Neuronal stem cell (in vitro differentiated cells): ENCODE measurements at regions not wholly inside any gene's neighbourhood (a gene's known extent, or its start where the extent isn't known, plus 50 kb on each side); places are given as distances from the start of the nearest gene placed in this dataset.

Experiments used
- DNase-seq: peaks from one replicate; pipeline ENCODE4 v3.0.0-alpha.2; 2013; ENCODE audit warnings: low spot score
- H2AFZ ChIP-seq: one replicate; pipeline ENCODE4 v1.6.1; 2013; ENCODE audit warnings: mild to moderate bottlenecking, low read length, inconsistent platforms
- H2AK5ac ChIP-seq: 2 replicates; pipeline ENCODE4 v1.6.1; 2013; ENCODE audit warnings: low read depth, mild to moderate bottlenecking, inconsistent platforms, low read length, moderate library complexity, mixed read lengths
- H2BK120ac ChIP-seq: 2 replicates; pipeline ENCODE4 v1.6.1; 2013; ENCODE audit warnings: low read depth, mild to moderate bottlenecking, inconsistent platforms, low read length, moderate library complexity, mixed read lengths
- H2BK12ac ChIP-seq: one replicate; pipeline ENCODE4 v1.6.1; 2013; ENCODE audit warnings: low read length, inconsistent platforms
- H2BK15ac ChIP-seq: 2 replicates; pipeline ENCODE4 v1.6.1; 2013; ENCODE audit warnings: mild to moderate bottlenecking, low read length, inconsistent platforms, mixed read lengths
- H2BK5ac ChIP-seq: one replicate; pipeline ENCODE4 v1.6.1; 2013; ENCODE audit warnings: inconsistent platforms, mild to moderate bottlenecking, low read length, moderate library complexity
- H3K14ac ChIP-seq: one replicate; pipeline ENCODE4 v1.6.1; 2013; ENCODE audit warnings: low read length, inconsistent platforms
- H3K18ac ChIP-seq: 2 replicates; pipeline ENCODE4 v1.6.1; 2013; ENCODE audit warnings: low read length, inconsistent platforms
- H3K23ac ChIP-seq: 2 replicates; pipeline ENCODE4 v1.6.1; 2013; ENCODE audit warnings: low read depth, mild to moderate bottlenecking, mixed read lengths, low read length, inconsistent platforms; ENCODE audit not compliant: poor library complexity
- H3K27ac ChIP-seq: replicated peaks from 3 replicates; pipeline ENCODE4 v1.5.1; 2013; ENCODE audit warnings: low read length, inconsistent platforms
- H3K27me3 ChIP-seq, 3 experiments: 2 replicates each; pipeline ENCODE4 v1.6.1; 2013; ENCODE audit warnings: low read length in 3 of 3, mild to moderate bottlenecking in 2 of 3, inconsistent platforms in 1 of 3, low read depth in 1 of 3, mixed read lengths in 1 of 3, moderate library complexity in 1 of 3; ENCODE audit not compliant: control insufficient read depth in 3 of 3, insufficient read depth in 3 of 3
- H3K36me3 ChIP-seq, 2 donors: replicated peaks in 1 of 2; 2 replicates each; pipeline ENCODE4 v1.6.1; 2013; ENCODE audit warnings: low read length in 2 of 2; ENCODE audit not compliant: control insufficient read depth in 2 of 2, insufficient read depth in 2 of 2
- H3K4ac ChIP-seq: 2 replicates; pipeline ENCODE4 v1.6.1; 2013; ENCODE audit warnings: inconsistent platforms, mild to moderate bottlenecking, low read length, moderate library complexity
- H3K4me1 ChIP-seq, 2 donors: 1 replicate in 1 of 2; 2 replicates in 1 of 2; pipeline ENCODE4 v1.6.1; 2013; ENCODE audit warnings: low read length in 2 of 2, low read depth in 1 of 2; ENCODE audit not compliant: control insufficient read depth in 2 of 2, insufficient read depth in 1 of 2
- H3K4me2 ChIP-seq: one replicate; pipeline ENCODE4 v1.6.1; 2013; ENCODE audit warnings: mild to moderate bottlenecking, low read length, inconsistent platforms; ENCODE audit not compliant: insufficient read depth, poor library complexity, severe bottlenecking
- H3K4me3 ChIP-seq, 2 donors: 2 replicates each; pipeline ENCODE4 v1.5.1; 2013; ENCODE audit warnings: low read length in 2 of 2, mild to moderate bottlenecking in 2 of 2, inconsistent platforms in 1 of 2, moderate library complexity in 1 of 2
- H3K79me1 ChIP-seq: one replicate; pipeline ENCODE4 v1.6.1; 2013; ENCODE audit warnings: low read depth, mild to moderate bottlenecking, inconsistent platforms, low read length, moderate library complexity
- H3K9ac ChIP-seq: one replicate; pipeline ENCODE4 v1.6.1; 2013; ENCODE audit warnings: mild to moderate bottlenecking, low read depth, low read length, inconsistent platforms; ENCODE audit not compliant: poor library complexity
- H3K9me3 ChIP-seq, 2 donors: replicated peaks in 1 of 2; 2 replicates each; pipeline versions ENCODE3 to v1.6.1; 2013; ENCODE audit warnings: low read length in 2 of 2, mild to moderate bottlenecking in 2 of 2, inconsistent platforms in 1 of 2, low read depth in 1 of 2, mixed read lengths in 1 of 2, moderate library complexity in 1 of 2; ENCODE audit not compliant: control insufficient read depth in 2 of 2, insufficient read depth in 1 of 2
- H4K8ac ChIP-seq: one replicate; pipeline ENCODE4 v1.6.1; 2013; ENCODE audit warnings: low read depth, mild to moderate bottlenecking, inconsistent platforms, low read length, moderate library complexity
- H4K91ac ChIP-seq: one replicate; pipeline ENCODE4 v1.6.1; 2013; ENCODE audit warnings: low read length, low read depth, mild to moderate bottlenecking, inconsistent platforms; ENCODE audit not compliant: poor library complexity
- WGBS, 2 donors: extraction: QIAGEN DNeasy Blood & Tissue Kit; methylation state at CpG; one replicate each; pipeline ENCODE4 v1.1.7; 2013; ENCODE audit warnings: missing lambda C conversion rate in 2 of 2, mixed read lengths in 1 of 2; ENCODE audit not compliant: insufficient read length in 2 of 2, insufficient replicate concordance in 1 of 2; ENCODE audit errors: extremely low coverage in 2 of 2; 5-methylcytosine and 5-hydroxymethylcytosine counted together

GRCh38 chr1:43108080-43108479, 64.0 kb downstream of the EBNA1BP2 start:
- no peak overlapping the region for H3K4me2 ChIP-seq
- H3K9me3 ChIP-seq = peaks cover 4 to 16% of the 10 kb centered on the region in 2 donors
- no peaks in the 10 kb centered on the region for H3K27me3 ChIP-seq
- H2AK5ac ChIP-seq = no peak overlapping the region
- no peak overlapping the region for H4K8ac ChIP-seq
- H3K4ac ChIP-seq = no peak overlapping the region
- no peaks in the 10 kb centered on the region for H3K79me1 ChIP-seq
- DNase-seq = no peak
- no CpG with 5 or more reads among the region's 3 CpGs for WGBS, 2 donors
- H3K27ac ChIP-seq = no peak overlapping the region
- no peak overlapping the region for H2AFZ ChIP-seq
- H2BK15ac ChIP-seq = no peak overlapping the region
- H3K4me3 ChIP-seq = peak overlapping the region in 1 of 2 donors; percentile 40
- no peaks in the 10 kb centered on the region for H3K36me3 ChIP-seq
- H2BK12ac ChIP-seq = no peak overlapping the region
- no peaks in the 10 kb centered on the region for H3K4me1 ChIP-seq
- H4K91ac ChIP-seq = no peak overlapping the region
- H2BK5ac ChIP-seq = no peak overlapping the region
- no peak overlapping the region for H3K23ac ChIP-seq
- H3K14ac ChIP-seq = no peak overlapping the region
- H2BK120ac ChIP-seq = no peak overlapping the region
- H3K9ac ChIP-seq = no peak overlapping the region
- no peak overlapping the region for H3K18ac ChIP-seq

- WGBS, 2 donors = no CpG with 5 or more reads among the region's 19 CpGs
- Histone ChIP-seq H4K8ac (no peak overlapping the region), H3K79me1 (no peaks in the 10 kb centered on the region)
These were observed 64.4 kb downstream of the EBNA1BP2 start for GRCh38 chr1:43107664-43108063.

GRCh38 chr1:43104027-43104763, 67.9 kb downstream of the EBNA1BP2 start:
- H3K9ac ChIP-seq = no peak overlapping the region
- H3K9me3 ChIP-seq = peaks cover 4 to 16% of the 10 kb centered on the region in 2 donors
- no CpG with 5 or more reads among the region's 3 CpGs for WGBS, 2 donors

More at GRCh38 chr1:43107664-43108063, 64.4 kb downstream of the EBNA1BP2 start:
- no peak overlapping the region for H2BK15ac ChIP-seq
- H3K4ac ChIP-seq = no peak overlapping the region
- no peak overlapping the region for H2BK12ac ChIP-seq
- H3K27ac ChIP-seq = no peak overlapping the region
- no peak overlapping the region for H2BK120ac ChIP-seq
- H4K91ac ChIP-seq = no peak overlapping the region
- no peak overlapping the region for H3K4me2 ChIP-seq
- peak overlapping the region; percentile 55 for H3K23ac ChIP-seq
- H3K18ac ChIP-seq = no peak overlapping the region
- no peaks in the 10 kb centered on the region for H3K36me3 ChIP-seq
- peak overlapping the region in 1 of 2 donors; percentile 40 for H3K4me3 ChIP-seq
- no peaks in the 10 kb centered on the region for H3K27me3 ChIP-seq
- H3K14ac ChIP-seq = no peak overlapping the region
- DNase-seq = no peak
- H2AK5ac ChIP-seq = no peak overlapping the region
- H3K4me1 ChIP-seq = no peaks in the 10 kb centered on the region
- no peak overlapping the region for H2AFZ ChIP-seq
- H3K9ac ChIP-seq = no peak overlapping the region
- no peak overlapping the region for H2BK5ac ChIP-seq
- peaks cover 4 to 16% of the 10 kb centered on the region in 2 donors for H3K9me3 ChIP-seq

GRCh38 chr1:43101061-43101460, 71.0 kb downstream of the EBNA1BP2 start:
- Histone ChIP-seq H3K4ac (no peak overlapping the region), H3K4me3 (no peak overlapping the region), H2BK120ac (no peak overlapping the region), H3K27ac (no peak overlapping the region), H3K23ac (peak overlapping the region; percentile 37), H4K91ac (no peak overlapping the region), H3K14ac (peak overlapping the region; percentile 57), H3K9ac (no peak overlapping the region), H3K79me1 (no peaks in the 10 kb centered on the region), H3K4me2 (no peak overlapping the region), H2BK15ac (no peak overlapping the region), H2BK5ac (no peak overlapping the region), H3K9me3 (peaks cover 2 to 5% of the 10 kb centered on the region in 2 donors), H3K18ac (peak overlapping the region; percentile 49), H4K8ac (no peak overlapping the region), H3K27me3 (peaks cover 0 to 17% (median 0%) of the 10 kb centered on the region in 3 experiments), H2AFZ (no peak overlapping the region), H3K4me1 (peaks cover 0 to 11% of the 10 kb centered on the region in 2 donors), H2AK5ac (no peak overlapping the region), H2BK12ac (no peak overlapping the region), H3K36me3 (no peaks in the 10 kb centered on the region)
- WGBS, 2 donors = no CpG with 5 or more reads among the region's 2 CpGs
- DNase-seq = no peak

More at GRCh38 chr1:43104027-43104763, 67.9 kb downstream of the EBNA1BP2 start:
- H3K4ac ChIP-seq = no peak overlapping the region
- H3K36me3 ChIP-seq = no peaks in the 10 kb centered on the region
- no peak overlapping the region for H3K18ac ChIP-seq
- no peak overlapping the region for H2AK5ac ChIP-seq
- H2AFZ ChIP-seq = no peak overlapping the region
- no peak overlapping the region for H3K27ac ChIP-seq
- no peak overlapping the region for H4K91ac ChIP-seq
- peaks cover 0 to 11% of the 10 kb centered on the region in 2 donors for H3K4me1 ChIP-seq
- no peak for DNase-seq
- H3K23ac ChIP-seq = no peak overlapping the region
- no peak overlapping the region for H3K4me2 ChIP-seq
- no peak overlapping the region for H3K4me3 ChIP-seq
- no peak overlapping the region for H2BK120ac ChIP-seq
- H4K8ac ChIP-seq = no peak overlapping the region
- no peak overlapping the region for H2BK5ac ChIP-seq
- no peak overlapping the region for H2BK12ac ChIP-seq
- no peaks in the 10 kb centered on the region for H3K79me1 ChIP-seq
- no peak overlapping the region for H2BK15ac ChIP-seq
- peaks cover 0 to 14% (median 0%) of the 10 kb centered on the region in 3 experiments for H3K27me3 ChIP-seq
- H3K14ac ChIP-seq = no peak overlapping the region
